Suppressor macrophage (primary cell): ENCODE measurements at regions not wholly inside any gene's neighbourhood (a gene's known extent, or its start where the extent isn't known, plus 50 kb on each side); places are given as distances from the start of the nearest gene placed in this dataset.

ENCODE experiments used
- DNase-seq, 4 experiments: peaks; one replicate each; pipeline ENCODE4 v3.0.0-alpha.2; 2020 to 2022

- DNase-seq, result no peak
Observed at GRCh38 chr7:157482517-157483087, 145.8 kb downstream of the DNAJB6 start.

GRCh38 chr7:157483515-157483914 lies 146.7 kb downstream of the DNAJB6 start:
- no peak for DNase-seq

GRCh38 chr7:157483971-157484410 lies 147.2 kb downstream of the DNAJB6 start:
- no peak for DNase-seq

GRCh38 chr7:157484411-157485081 lies 147.7 kb downstream of the DNAJB6 start:
- DNase-seq, result no peak

GRCh38 chr7:157485361-157485831 lies 148.6 kb downstream of the DNAJB6 start:
- DNase-seq, result no peak

GRCh38 chr7:157486007-157486755 lies 149.4 kb downstream of the DNAJB6 start:
- no peak for DNase-seq

DNA sequence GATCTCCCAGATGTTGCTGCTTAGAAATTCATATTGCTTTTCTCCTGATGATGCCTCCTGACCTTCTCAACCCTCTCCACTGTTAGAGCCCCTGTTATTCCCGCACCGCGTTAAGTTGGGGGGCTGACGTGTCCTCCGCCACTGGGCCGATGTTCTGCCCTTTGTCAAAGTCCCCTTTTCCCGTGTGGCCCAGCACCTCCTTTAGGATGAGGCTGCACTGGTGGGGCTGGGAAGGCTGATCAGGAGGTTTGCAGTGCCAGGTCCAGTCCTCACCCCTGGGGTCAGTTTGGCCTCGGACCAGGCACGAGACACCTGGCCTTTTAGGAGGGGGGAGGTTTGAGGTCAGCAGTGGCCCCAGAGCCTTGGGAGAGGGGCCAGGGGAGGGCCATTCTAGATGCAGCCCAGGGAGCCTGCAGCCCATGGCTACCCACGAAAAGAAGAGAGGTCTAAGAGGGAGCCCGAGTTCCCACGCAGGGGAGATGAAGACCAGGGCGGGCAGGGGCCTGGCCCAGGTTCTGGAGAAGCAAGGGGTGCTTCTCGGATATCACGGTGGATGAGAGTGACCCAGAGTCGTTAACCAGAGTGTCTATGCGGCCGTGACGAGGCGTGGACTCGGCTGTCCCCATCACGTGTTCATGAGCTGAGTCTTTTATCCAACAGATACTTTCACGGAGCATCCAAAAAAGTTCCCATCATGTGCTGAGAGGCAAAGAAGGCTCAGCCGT lies 150.4 kb downstream of the DNAJB6 start:
- DNase-seq, result no peak

GRCh38 chr7:157488281-157488680 lies 151.5 kb downstream of the DNAJB6 start:
- no peak for DNase-seq

GRCh38 chr7:157488966-157489365 lies 152.2 kb downstream of the DNAJB6 start:
- DNase-seq, result no peak
